Fibroblast of the aortic adventitia (primary cell): ENCODE measurements at regions not wholly inside any gene's neighbourhood (a gene's known extent, or its start where the extent isn't known, plus 50 kb on each side); places are given as distances from the start of the nearest gene placed in this dataset.

ENCODE experiments used
- DNase-seq: peaks from one replicate; pipeline ENCODE4 v3.0.0-alpha.2; 2010; ENCODE audit warnings: low read depth
- H3K4me3 ChIP-seq: 2 replicates; pipeline ENCODE4 v1.5.1; 2011; ENCODE audit warnings: low read depth, mild to moderate bottlenecking, control low read depth, low read length, moderate library complexity
- TF ChIP-seq, protein P1 (sequence below): IDR thresholded peaks from 2 replicates; pipeline ENCODE4 v1.5.1; 2011; ENCODE audit warnings: mild to moderate bottlenecking, low read length, control low read depth, inconsistent platforms; ENCODE audit not compliant: insufficient read depth

DNA sequence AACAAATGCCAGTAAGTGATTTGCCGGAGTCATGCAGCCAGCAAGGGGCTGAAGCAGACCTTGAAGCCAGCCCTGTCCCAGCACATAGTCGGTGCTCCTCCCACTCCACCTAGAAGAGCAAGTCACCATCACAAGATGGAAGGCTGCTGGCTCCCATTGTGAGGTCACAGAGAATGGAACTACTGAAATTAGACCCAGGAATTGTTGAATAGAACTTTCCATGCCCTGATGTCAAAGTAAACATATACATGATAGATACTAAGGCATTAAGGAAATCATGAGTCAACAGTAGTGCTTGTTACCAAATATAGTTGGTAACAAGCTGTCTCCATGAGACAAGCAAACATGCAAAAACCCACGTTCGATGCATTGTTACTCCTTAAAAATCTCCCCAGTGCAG lies 177.1 kb upstream of the MID1 start:
- H3K4me3 ChIP-seq: no peak overlapping the region
- DNase-seq: peak; percentile 30
- TF ChIP-seq, protein P1, sequence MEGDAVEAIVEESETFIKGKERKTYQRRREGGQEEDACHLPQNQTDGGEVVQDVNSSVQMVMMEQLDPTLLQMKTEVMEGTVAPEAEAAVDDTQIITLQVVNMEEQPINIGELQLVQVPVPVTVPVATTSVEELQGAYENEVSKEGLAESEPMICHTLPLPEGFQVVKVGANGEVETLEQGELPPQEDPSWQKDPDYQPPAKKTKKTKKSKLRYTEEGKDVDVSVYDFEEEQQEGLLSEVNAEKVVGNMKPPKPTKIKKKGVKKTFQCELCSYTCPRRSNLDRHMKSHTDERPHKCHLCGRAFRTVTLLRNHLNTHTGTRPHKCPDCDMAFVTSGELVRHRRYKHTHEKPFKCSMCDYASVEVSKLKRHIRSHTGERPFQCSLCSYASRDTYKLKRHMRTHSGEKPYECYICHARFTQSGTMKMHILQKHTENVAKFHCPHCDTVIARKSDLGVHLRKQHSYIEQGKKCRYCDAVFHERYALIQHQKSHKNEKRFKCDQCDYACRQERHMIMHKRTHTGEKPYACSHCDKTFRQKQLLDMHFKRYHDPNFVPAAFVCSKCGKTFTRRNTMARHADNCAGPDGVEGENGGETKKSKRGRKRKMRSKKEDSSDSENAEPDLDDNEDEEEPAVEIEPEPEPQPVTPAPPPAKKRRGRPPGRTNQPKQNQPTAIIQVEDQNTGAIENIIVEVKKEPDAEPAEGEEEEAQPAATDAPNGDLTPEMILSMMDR: no peak

DNA sequence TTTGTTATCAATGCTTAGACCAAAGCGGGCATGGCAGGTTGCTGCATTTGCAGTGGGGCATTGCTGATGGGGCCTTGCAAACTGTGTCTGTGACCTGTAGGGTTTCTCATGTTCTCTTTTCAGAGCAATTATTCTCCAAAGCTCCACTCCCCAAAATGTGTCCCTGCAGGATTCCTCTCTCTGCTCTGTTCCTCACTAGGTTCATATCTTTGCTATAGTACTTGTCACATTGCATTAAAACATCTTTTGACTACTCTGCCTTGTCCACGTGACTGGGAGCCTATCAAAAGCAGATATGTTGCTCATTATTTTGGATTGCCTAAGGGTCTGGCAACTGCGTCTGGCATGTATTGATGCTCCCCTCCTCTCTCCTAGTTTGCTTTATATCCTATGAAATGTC lies 177.7 kb upstream of the MID1 start:
- no peak overlapping the region for H3K4me3 ChIP-seq
- TF ChIP-seq, protein P1: no peak
- peak; percentile 15 for DNase-seq

DNA sequence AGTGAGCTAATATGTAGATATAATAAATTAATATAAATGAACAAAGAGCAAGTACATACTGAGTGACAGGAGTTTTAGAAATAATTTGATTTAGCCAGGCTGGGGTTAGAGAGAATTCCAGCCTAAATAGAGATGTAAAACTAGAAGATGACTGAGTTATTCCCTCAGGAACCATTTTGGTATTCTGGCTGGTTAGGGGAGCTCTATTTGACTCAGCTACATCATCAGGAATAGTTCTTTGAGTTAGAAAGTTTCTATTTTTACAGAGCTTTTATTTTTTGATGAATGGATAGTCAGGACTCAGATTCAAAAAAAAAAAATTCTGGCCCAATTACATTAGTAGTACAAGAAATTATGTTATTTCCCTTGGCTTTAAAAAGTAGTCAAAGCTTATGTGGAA lies 180.4 kb upstream of the MID1 start:
- no peak for DNase-seq
- TF ChIP-seq, protein P1: no peak
- H3K4me3 ChIP-seq: no peak overlapping the region

DNA sequence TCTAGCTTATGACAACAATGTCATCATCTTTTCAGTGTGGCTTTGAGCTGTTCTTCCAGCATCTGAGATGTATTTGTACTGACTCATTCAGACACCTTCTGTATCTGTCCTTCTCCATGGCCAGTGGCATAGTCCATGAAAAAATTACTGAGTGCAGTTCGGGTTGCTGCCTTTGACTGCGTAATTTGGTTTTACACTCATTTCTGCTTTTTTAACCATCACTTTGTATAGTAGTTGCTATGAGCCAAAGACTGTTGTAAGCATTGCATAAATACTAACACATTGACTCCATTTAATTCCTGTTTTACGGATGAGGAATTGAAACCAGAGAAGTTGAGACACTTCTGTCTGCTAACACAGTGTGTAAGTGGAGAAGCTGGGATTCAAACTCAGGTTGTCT lies 190.7 kb upstream of the MID1 start:
- TF ChIP-seq, protein P1: no peak
- no peak overlapping the region for H3K4me3 ChIP-seq
- DNase-seq: no peak

DNA sequence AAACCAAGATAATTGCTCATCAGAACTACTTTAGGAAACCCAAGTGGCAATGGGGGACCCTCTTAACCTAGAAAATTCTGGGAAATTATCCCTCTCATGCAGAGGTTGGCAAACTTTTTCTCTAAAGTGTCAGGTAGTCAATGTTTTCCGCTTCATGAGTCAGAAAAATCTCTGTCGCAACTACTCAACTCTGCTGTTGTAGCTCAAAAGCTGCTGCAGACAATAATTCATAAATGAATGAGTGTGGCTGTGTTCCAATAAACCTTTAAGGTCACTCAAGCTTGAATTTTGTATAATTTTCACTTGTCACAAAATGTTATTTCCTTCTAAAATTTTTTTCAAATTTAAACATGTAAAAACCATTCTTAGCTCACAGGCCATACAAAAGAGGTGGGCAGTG lies 193.4 kb upstream of the MID1 start:
- H3K4me3 ChIP-seq: no peak overlapping the region
- no peak for DNase-seq
- TF ChIP-seq, protein P1: no peak

DNA sequence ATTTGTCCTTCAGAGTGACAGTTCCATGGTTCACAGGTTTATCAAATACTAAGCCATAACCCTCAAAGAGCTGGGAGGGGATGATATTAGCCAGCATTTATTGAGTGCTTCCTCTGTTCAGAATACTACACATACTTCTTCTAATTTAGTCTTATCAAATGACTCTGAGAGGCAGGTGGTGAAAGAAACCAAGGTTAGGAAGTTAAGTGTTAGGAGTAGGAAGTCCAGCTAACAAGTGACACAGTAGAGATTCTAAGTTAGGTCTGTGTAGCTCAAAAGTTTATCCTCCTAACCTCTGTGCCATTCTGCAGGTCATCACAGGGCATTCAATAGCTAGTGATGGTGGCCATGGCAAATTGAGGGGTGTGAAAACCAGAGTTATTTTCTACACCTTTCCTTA lies 198.3 kb upstream of the MID1 start:
- TF ChIP-seq, protein P1: no peak
- no peak overlapping the region for H3K4me3 ChIP-seq
- DNase-seq: no peak

DNA sequence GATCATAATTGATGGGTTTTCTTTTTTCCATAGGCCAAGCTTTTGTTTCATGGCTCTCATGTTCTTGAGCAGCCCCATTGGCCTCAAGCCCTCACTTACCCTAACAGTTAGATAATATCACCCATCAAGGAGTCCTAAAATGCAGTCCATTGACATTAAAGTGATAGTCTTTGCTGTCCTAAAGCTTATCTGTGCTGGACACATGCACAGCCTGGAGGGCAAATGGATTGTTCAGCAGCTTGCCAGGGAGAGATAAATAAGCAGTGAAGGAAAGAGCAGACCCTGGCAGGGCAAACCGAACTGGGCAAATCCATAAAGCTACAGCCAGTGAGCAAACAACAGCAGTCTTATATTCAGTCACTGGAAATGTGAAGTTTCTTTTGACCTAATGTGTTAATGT lies 199.6 kb upstream of the MID1 start:
- no peak overlapping the region for H3K4me3 ChIP-seq
- DNase-seq: no peak
- TF ChIP-seq, protein P1: no peak
